ENCODE measurements at regions not wholly inside any gene's neighbourhood (a gene's known extent, or its start where the extent isn't known, plus 50 kb on each side); places are given as distances from the start of the nearest gene placed in this dataset.

- no peak for TF ChIP-seq POLR2A (IDR thresholded peaks at IDR 0.05; ENCODE audit: low read depth, low read length)
- no peak for TF ChIP-seq POLR2AphosphoS5 (IDR thresholded peaks at IDR 0.05; ENCODE audit: low read depth, low read length)
- no peak for TF ChIP-seq TAF1 (IDR thresholded peaks at IDR 0.05; ENCODE audit: low read depth, low read length)
- no peak for TF ChIP-seq SPI1 (IDR thresholded peaks at IDR 0.05; ENCODE audit: low read depth, low read length)
- TF ChIP-seq POU2F2 (IDR thresholded peaks at IDR 0.05; ENCODE audit: low read depth, low read length): no peak
- no peak for TF ChIP-seq PAX5 (IDR thresholded peaks at IDR 0.05; ENCODE audit: insufficient read depth, low read length, severe bottlenecking)
Measured at GRCh38 chr5:117813850-117814249, 1174.5 kb downstream of the DTWD2 start.
